Neuronal stem cell (in vitro differentiated cells): ENCODE measurements at regions not wholly inside any gene's neighbourhood (a gene's known extent, or its start where the extent isn't known, plus 50 kb on each side); places are given as distances from the start of the nearest gene placed in this dataset.

Source experiments
- DNase-seq: peaks from one replicate; pipeline ENCODE4 v3.0.0-alpha.2; 2013; ENCODE audit warnings: low spot score
- H2AFZ ChIP-seq: one replicate; pipeline ENCODE4 v1.6.1; 2013; ENCODE audit warnings: mild to moderate bottlenecking, low read length, inconsistent platforms
- H2AK5ac ChIP-seq: 2 replicates; pipeline ENCODE4 v1.6.1; 2013; ENCODE audit warnings: low read depth, mild to moderate bottlenecking, inconsistent platforms, low read length, moderate library complexity, mixed read lengths
- H2BK120ac ChIP-seq: 2 replicates; pipeline ENCODE4 v1.6.1; 2013; ENCODE audit warnings: low read depth, mild to moderate bottlenecking, inconsistent platforms, low read length, moderate library complexity, mixed read lengths
- H2BK12ac ChIP-seq: one replicate; pipeline ENCODE4 v1.6.1; 2013; ENCODE audit warnings: low read length, inconsistent platforms
- H2BK15ac ChIP-seq: 2 replicates; pipeline ENCODE4 v1.6.1; 2013; ENCODE audit warnings: mild to moderate bottlenecking, low read length, inconsistent platforms, mixed read lengths
- H2BK5ac ChIP-seq: one replicate; pipeline ENCODE4 v1.6.1; 2013; ENCODE audit warnings: inconsistent platforms, mild to moderate bottlenecking, low read length, moderate library complexity
- H3K14ac ChIP-seq: one replicate; pipeline ENCODE4 v1.6.1; 2013; ENCODE audit warnings: low read length, inconsistent platforms
- H3K18ac ChIP-seq: 2 replicates; pipeline ENCODE4 v1.6.1; 2013; ENCODE audit warnings: low read length, inconsistent platforms
- H3K23ac ChIP-seq: 2 replicates; pipeline ENCODE4 v1.6.1; 2013; ENCODE audit warnings: low read depth, mild to moderate bottlenecking, mixed read lengths, low read length, inconsistent platforms; ENCODE audit not compliant: poor library complexity
- H3K27ac ChIP-seq: replicated peaks from 3 replicates; pipeline ENCODE4 v1.5.1; 2013; ENCODE audit warnings: low read length, inconsistent platforms
- H3K27me3 ChIP-seq, 3 experiments: 2 replicates each; pipeline ENCODE4 v1.6.1; 2013; ENCODE audit warnings: low read length in 3 of 3, mild to moderate bottlenecking in 2 of 3, inconsistent platforms in 1 of 3, low read depth in 1 of 3, mixed read lengths in 1 of 3, moderate library complexity in 1 of 3; ENCODE audit not compliant: control insufficient read depth in 3 of 3, insufficient read depth in 3 of 3
- H3K36me3 ChIP-seq, 2 donors: replicated peaks in 1 of 2; 2 replicates each; pipeline ENCODE4 v1.6.1; 2013; ENCODE audit warnings: low read length in 2 of 2; ENCODE audit not compliant: control insufficient read depth in 2 of 2, insufficient read depth in 2 of 2
- H3K4ac ChIP-seq: 2 replicates; pipeline ENCODE4 v1.6.1; 2013; ENCODE audit warnings: inconsistent platforms, mild to moderate bottlenecking, low read length, moderate library complexity
- H3K4me1 ChIP-seq, 2 donors: 1 replicate in 1 of 2; 2 replicates in 1 of 2; pipeline ENCODE4 v1.6.1; 2013; ENCODE audit warnings: low read length in 2 of 2, low read depth in 1 of 2; ENCODE audit not compliant: control insufficient read depth in 2 of 2, insufficient read depth in 1 of 2
- H3K4me2 ChIP-seq: one replicate; pipeline ENCODE4 v1.6.1; 2013; ENCODE audit warnings: mild to moderate bottlenecking, low read length, inconsistent platforms; ENCODE audit not compliant: insufficient read depth, poor library complexity, severe bottlenecking
- H3K4me3 ChIP-seq, 2 donors: 2 replicates each; pipeline ENCODE4 v1.5.1; 2013; ENCODE audit warnings: low read length in 2 of 2, mild to moderate bottlenecking in 2 of 2, inconsistent platforms in 1 of 2, moderate library complexity in 1 of 2
- H3K79me1 ChIP-seq: one replicate; pipeline ENCODE4 v1.6.1; 2013; ENCODE audit warnings: low read depth, mild to moderate bottlenecking, inconsistent platforms, low read length, moderate library complexity
- H3K9ac ChIP-seq: one replicate; pipeline ENCODE4 v1.6.1; 2013; ENCODE audit warnings: mild to moderate bottlenecking, low read depth, low read length, inconsistent platforms; ENCODE audit not compliant: poor library complexity
- H3K9me3 ChIP-seq, 2 donors: replicated peaks in 1 of 2; 2 replicates each; pipeline versions ENCODE3 to v1.6.1; 2013; ENCODE audit warnings: low read length in 2 of 2, mild to moderate bottlenecking in 2 of 2, inconsistent platforms in 1 of 2, low read depth in 1 of 2, mixed read lengths in 1 of 2, moderate library complexity in 1 of 2; ENCODE audit not compliant: control insufficient read depth in 2 of 2, insufficient read depth in 1 of 2
- H4K8ac ChIP-seq: one replicate; pipeline ENCODE4 v1.6.1; 2013; ENCODE audit warnings: low read depth, mild to moderate bottlenecking, inconsistent platforms, low read length, moderate library complexity
- H4K91ac ChIP-seq: one replicate; pipeline ENCODE4 v1.6.1; 2013; ENCODE audit warnings: low read length, low read depth, mild to moderate bottlenecking, inconsistent platforms; ENCODE audit not compliant: poor library complexity
- WGBS, 2 donors: extraction: QIAGEN DNeasy Blood & Tissue Kit; methylation state at CpG; one replicate each; pipeline ENCODE4 v1.1.7; 2013; ENCODE audit warnings: missing lambda C conversion rate in 2 of 2, mixed read lengths in 1 of 2; ENCODE audit not compliant: insufficient read length in 2 of 2, insufficient replicate concordance in 1 of 2; ENCODE audit errors: extremely low coverage in 2 of 2; 5-methylcytosine and 5-hydroxymethylcytosine counted together

DNA sequence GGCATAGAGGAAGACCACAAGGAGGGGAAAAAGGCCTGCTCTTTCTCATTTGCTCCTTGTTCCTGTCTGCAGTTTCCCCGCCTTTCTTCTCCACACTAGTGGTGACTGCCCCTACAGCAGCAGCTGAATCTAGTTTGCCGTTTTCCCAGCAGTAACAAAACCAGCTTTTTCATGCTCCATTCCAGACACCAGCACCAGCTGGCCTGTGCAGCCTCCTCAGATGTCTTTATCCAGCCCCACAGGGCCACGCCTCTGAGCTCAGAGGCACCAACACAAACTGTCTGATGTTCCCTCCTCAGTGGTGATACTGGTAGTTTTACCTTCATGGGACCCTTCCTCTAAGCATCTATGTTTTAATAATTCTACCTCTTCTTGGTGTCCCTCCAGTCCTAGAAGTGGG, 70.4 kb upstream of the SLC24A3 start:
- no peak overlapping the region for H2BK12ac ChIP-seq
- no CpG with 5 or more reads among the region's 3 CpGs for WGBS, 2 donors
- H4K8ac ChIP-seq: no peak overlapping the region
- H3K18ac ChIP-seq: no peak overlapping the region
- no peak overlapping the region for H3K4me2 ChIP-seq
- no peak overlapping the region for H3K27ac ChIP-seq
- DNase-seq: no peak
- no peaks in the 10 kb centered on the region for H3K9me3 ChIP-seq
- H3K27me3 ChIP-seq: no peaks in the 10 kb centered on the region
- no peaks in the 10 kb centered on the region for H3K36me3 ChIP-seq
- no peak overlapping the region for H2BK15ac ChIP-seq
- H2BK5ac ChIP-seq: no peak overlapping the region
- no peak overlapping the region for H3K4me3 ChIP-seq
- no peak overlapping the region for H2AK5ac ChIP-seq
- H3K4me1 ChIP-seq: no peaks in the 10 kb centered on the region
- no peaks in the 10 kb centered on the region for H3K79me1 ChIP-seq
- no peak overlapping the region for H3K14ac ChIP-seq
- H2BK120ac ChIP-seq: no peak overlapping the region
- no peak overlapping the region for H3K9ac ChIP-seq
- H3K23ac ChIP-seq: no peak overlapping the region
- no peak overlapping the region for H3K4ac ChIP-seq
- H2AFZ ChIP-seq: no peak overlapping the region
- H4K91ac ChIP-seq: no peak overlapping the region

DNA sequence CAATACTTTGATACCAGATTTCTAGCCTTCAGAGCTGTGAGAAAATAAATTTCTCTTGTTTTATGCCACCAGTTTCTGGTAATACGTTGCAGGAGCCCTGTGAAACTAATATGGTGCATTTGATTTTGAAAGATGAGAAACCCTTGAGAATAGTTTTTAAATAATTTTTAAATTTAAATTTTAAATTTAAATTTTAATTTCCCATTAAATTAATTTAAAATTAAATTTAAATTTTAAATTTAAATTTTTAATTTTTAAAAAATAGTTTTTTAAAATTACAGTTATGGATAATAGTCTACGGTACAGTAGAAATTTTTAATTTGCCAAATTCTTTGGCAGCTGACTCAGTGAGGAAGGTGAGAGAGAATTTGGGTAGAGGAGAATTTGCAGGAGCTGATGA, 68.6 kb upstream of the SLC24A3 start:
- Histone ChIP-seq H3K23ac (no peak overlapping the region), H2AFZ (no peak overlapping the region), H2BK12ac (no peak overlapping the region), H4K8ac (no peak overlapping the region), H3K27ac (no peak overlapping the region), H3K36me3 (no peaks in the 10 kb centered on the region), H3K4me2 (no peak overlapping the region), H2BK15ac (no peak overlapping the region), H2AK5ac (no peak overlapping the region), H3K9me3 (no peaks in the 10 kb centered on the region), H3K4me3 (no peak overlapping the region), H3K4ac (no peak overlapping the region), H3K79me1 (no peaks in the 10 kb centered on the region), H3K9ac (no peak overlapping the region), H3K18ac (no peak overlapping the region), H3K14ac (no peak overlapping the region), H2BK5ac (no peak overlapping the region), H2BK120ac (no peak overlapping the region), H4K91ac (no peak overlapping the region), H3K27me3 (no peaks in the 10 kb centered on the region), H3K4me1 (no peaks in the 10 kb centered on the region)
- no peak for DNase-seq
- no CpG with 5 or more reads among the region's 2 CpGs for WGBS, 2 donors

DNA sequence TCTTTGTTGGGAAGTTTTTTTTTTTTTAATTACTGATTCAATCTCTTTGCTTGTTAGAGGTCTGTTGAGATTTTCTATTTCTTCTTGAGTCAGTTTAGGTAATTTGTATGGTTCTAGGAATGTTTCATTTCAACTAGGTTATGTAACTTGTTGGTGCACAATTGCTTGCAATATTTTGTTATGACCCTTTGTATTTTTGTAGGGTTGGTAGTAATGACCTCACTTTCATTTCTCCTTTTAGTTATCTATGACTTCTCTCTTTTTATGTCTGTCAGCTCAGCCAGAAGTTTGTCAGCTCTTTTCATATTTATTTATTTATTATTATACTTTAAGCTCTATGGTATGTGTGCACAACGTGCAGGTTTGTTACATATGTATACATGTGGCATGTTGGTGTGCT, 51.1 kb upstream of the SLC24A3 start:
- Histone ChIP-seq H3K4me3 (no peak overlapping the region), H3K4me1 (no peaks in the 10 kb centered on the region), H2BK120ac (no peak overlapping the region), H3K9me3 (no peaks in the 10 kb centered on the region), H2AK5ac (no peak overlapping the region), H2BK15ac (no peak overlapping the region), H4K8ac (no peak overlapping the region), H3K23ac (no peak overlapping the region), H3K27ac (no peak overlapping the region), H3K4ac (no peak overlapping the region), H2BK12ac (no peak overlapping the region), H3K4me2 (no peak overlapping the region), H4K91ac (no peak overlapping the region), H3K14ac (no peak overlapping the region), H3K27me3 (no peaks in the 10 kb centered on the region), H3K36me3 (no peaks in the 10 kb centered on the region), H2BK5ac (no peak overlapping the region), H3K18ac (no peak overlapping the region), H2AFZ (no peak overlapping the region), H3K9ac (no peak overlapping the region), H3K79me1 (no peaks in the 10 kb centered on the region)
- DNase-seq: no peak
- no CpG with 5 or more reads among the region's 1 CpG for WGBS, 2 donors
